Loucy (cell line): ENCODE measurements at regions not wholly inside any gene's neighbourhood (a gene's known extent, or its start where the extent isn't known, plus 50 kb on each side); places are given as distances from the start of the nearest gene placed in this dataset.

Source experiments
- EZH2phosphoT487 ChIP-seq: fragments of 200-600 bp; IDR thresholded peaks from 2 replicates; pipeline ENCODE4 v1.6.1; 2018; ENCODE audit warnings: antibody characterized with exemption, mild to moderate bottlenecking, moderate library complexity, borderline replicate concordance
- TF ChIP-seq, protein P1 (sequence below): fragments of 200-600 bp; sonication (generic); conservative IDR thresholded peaks from 2 replicates; pipeline ENCODE4 v1.5.1; 2014; ENCODE audit warnings: mild to moderate bottlenecking, antibody characterized with exemption, low read length

- TF ChIP-seq, protein P1, sequence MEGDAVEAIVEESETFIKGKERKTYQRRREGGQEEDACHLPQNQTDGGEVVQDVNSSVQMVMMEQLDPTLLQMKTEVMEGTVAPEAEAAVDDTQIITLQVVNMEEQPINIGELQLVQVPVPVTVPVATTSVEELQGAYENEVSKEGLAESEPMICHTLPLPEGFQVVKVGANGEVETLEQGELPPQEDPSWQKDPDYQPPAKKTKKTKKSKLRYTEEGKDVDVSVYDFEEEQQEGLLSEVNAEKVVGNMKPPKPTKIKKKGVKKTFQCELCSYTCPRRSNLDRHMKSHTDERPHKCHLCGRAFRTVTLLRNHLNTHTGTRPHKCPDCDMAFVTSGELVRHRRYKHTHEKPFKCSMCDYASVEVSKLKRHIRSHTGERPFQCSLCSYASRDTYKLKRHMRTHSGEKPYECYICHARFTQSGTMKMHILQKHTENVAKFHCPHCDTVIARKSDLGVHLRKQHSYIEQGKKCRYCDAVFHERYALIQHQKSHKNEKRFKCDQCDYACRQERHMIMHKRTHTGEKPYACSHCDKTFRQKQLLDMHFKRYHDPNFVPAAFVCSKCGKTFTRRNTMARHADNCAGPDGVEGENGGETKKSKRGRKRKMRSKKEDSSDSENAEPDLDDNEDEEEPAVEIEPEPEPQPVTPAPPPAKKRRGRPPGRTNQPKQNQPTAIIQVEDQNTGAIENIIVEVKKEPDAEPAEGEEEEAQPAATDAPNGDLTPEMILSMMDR = no peak
- TF ChIP-seq EZH2phosphoT487 = no peak
Observed at GRCh38 chr1:60857851-60858250, 224.5 kb upstream of the NFIA start.
